Endothelial cell of umbilical vein (primary cell): ENCODE measurements at regions not wholly inside any gene's neighbourhood (a gene's known extent, or its start where the extent isn't known, plus 50 kb on each side); places are given as distances from the start of the nearest gene placed in this dataset.

Experiments
- BruUV-seq: library from RNA; stranded (reverse); fragments of 400-500 nt; replicated peaks from 2 replicates; lab custom pipeline; 2021; lab: Mats Ljungman, UMichigan
- CTCF ChIA-PET: fragments of 300-600, 350-600 bp; sonication (Branson Sonifier 250); formaldehyde crosslinking; loops from one replicate; lab custom pipeline; 2021; ENCODE audit warnings: antibody characterized with exemption, inconsistent platforms; lab: Charles Lee
- POLR2A ChIA-PET: fragments of 300-600, 350-600 bp; sonication (Branson Sonifier 250); formaldehyde crosslinking; loops from one replicate; lab custom pipeline; 2021; ENCODE audit warnings: antibody characterized with exemption, inconsistent platforms; lab: Charles Lee
- DNase-seq: peaks from one replicate; pipeline ENCODE4 v3.0.0-alpha.2; 2011; ENCODE audit warnings: low read depth, low spot score
- FAIRE-seq: peaks from 2 replicates; lab custom pipeline; 2011; peaks lifted over from hg19 to GRCh38; lab: Jason Lieb, UNC
- H2AFZ ChIP-seq: 2 replicates; pipeline ENCODE4 v1.6.0; 2012; ENCODE audit warnings: low read depth, low read length, control low read depth, inconsistent platforms
- H3K27ac ChIP-seq: 2 replicates; pipeline ENCODE4 v1.5.1; 2011; ENCODE audit warnings: low read depth, mild to moderate bottlenecking, control low read depth, low read length, moderate library complexity; ENCODE audit not compliant: insufficient read depth
- H3K27me3 ChIP-seq, 2 experiments: 2 replicates each; pipeline versions ENCODE4 v1.6.0 to v1.6.1; 2011; ENCODE audit warnings: low read length in 2 of 2, mixed read lengths in 1 of 2; ENCODE audit not compliant: control insufficient read depth in 2 of 2, insufficient read depth in 2 of 2
- H3K36me3 ChIP-seq, 2 experiments: 2 replicates in 1 of 2; 3 replicates in 1 of 2; pipeline ENCODE4 v1.5.1; 2011; ENCODE audit warnings: low read length in 2 of 2, mild to moderate bottlenecking in 1 of 2, moderate library complexity in 1 of 2; ENCODE audit not compliant: control insufficient read depth in 2 of 2, insufficient read depth in 2 of 2; ENCODE audit errors: extremely low read depth in 1 of 2
- H3K4me1 ChIP-seq: 3 replicates; pipeline ENCODE4 v1.5.1; 2011; ENCODE audit warnings: mild to moderate bottlenecking, low read length; ENCODE audit not compliant: control insufficient read depth, insufficient read depth; ENCODE audit errors: extremely low read depth
- H3K4me2 ChIP-seq: 2 replicates; pipeline ENCODE4 v1.6.1; 2011; ENCODE audit warnings: low read length, control low read depth, mixed read lengths; ENCODE audit not compliant: insufficient read depth
- H3K4me3 ChIP-seq, 3 experiments: fragments of 200-600 bp in 1 of 3; sonication (generic), shearing (Covaris generic) in 1 of 3; replicated peaks in 1 of 3; 2 replicates each; pipeline ENCODE4 v1.5.1; 2011 to 2016; ENCODE audit warnings: control low read depth in 3 of 3, low read length in 3 of 3, mild to moderate bottlenecking in 2 of 3, inconsistent platforms in 1 of 3, low read depth in 1 of 3, moderate library complexity in 1 of 3; ENCODE audit not compliant: insufficient read depth in 1 of 3
- H3K79me2 ChIP-seq: 2 replicates; pipeline ENCODE4 v1.6.0; 2012; ENCODE audit warnings: low read length, inconsistent platforms; ENCODE audit not compliant: control insufficient read depth, insufficient read depth
- H3K9ac ChIP-seq: replicated peaks from 2 replicates; pipeline ENCODE3; 2011; ENCODE audit warnings: low read length, control low read depth; ENCODE audit not compliant: insufficient read depth; ENCODE audit errors: extremely low read depth
- H3K9me1 ChIP-seq: replicated peaks from 3 replicates; pipeline ENCODE4 v1.6.0; 2011; ENCODE audit warnings: mild to moderate bottlenecking, low read length; ENCODE audit not compliant: control insufficient read depth, insufficient read depth; ENCODE audit errors: extremely low read depth
- H3K9me3 ChIP-seq: replicated peaks from 2 replicates; pipeline ENCODE4 v1.5.1; 2012; ENCODE audit warnings: low read length, inconsistent platforms; ENCODE audit not compliant: control insufficient read depth, insufficient read depth
- H4K20me1 ChIP-seq: replicated peaks from 2 replicates; pipeline ENCODE3; 2011; ENCODE audit warnings: mild to moderate bottlenecking, low read length; ENCODE audit not compliant: control insufficient read depth, insufficient read depth; ENCODE audit errors: extremely low read depth
- EZH2 ChIP-seq: IDR thresholded peaks from 2 replicates; pipeline ENCODE4 v1.6.1; 2012; ENCODE audit warnings: borderline replicate concordance, low read depth, mild to moderate bottlenecking, moderate library complexity, low read length, inconsistent platforms; ENCODE audit not compliant: severe bottlenecking
- FOS ChIP-seq: IDR thresholded peaks from 2 replicates; pipeline ENCODE4 v1.6.1; 2011; ENCODE audit warnings: mild to moderate bottlenecking, low read length, moderate library complexity, borderline replicate concordance; ENCODE audit not compliant: insufficient read depth
- GATA2 ChIP-seq: IDR thresholded peaks from 2 replicates; pipeline ENCODE4 v1.7.0; 2011; ENCODE audit warnings: low read depth, mild to moderate bottlenecking, moderate library complexity, mixed read lengths, low read length; ENCODE audit not compliant: insufficient read length, insufficient read depth
- JUN ChIP-seq: IDR thresholded peaks from 2 replicates; pipeline ENCODE4 v1.6.1; 2011; ENCODE audit warnings: borderline replicate concordance, low read depth; ENCODE audit not compliant: insufficient read length, insufficient read depth
- MYC ChIP-seq: IDR thresholded peaks from one replicate; pipeline ENCODE4 v1.6.1; 2011; ENCODE audit warnings: mild to moderate bottlenecking, low read depth, low read length
- POLR2A ChIP-seq: IDR thresholded peaks from 2 replicates; pipeline ENCODE4 v1.6.1; 2012; ENCODE audit warnings: low read depth, mild to moderate bottlenecking, control low read depth, low read length
- POLR2AphosphoS5 ChIP-seq: IDR thresholded peaks from 2 replicates; pipeline ENCODE4 v1.6.1; 2012; ENCODE audit warnings: low read depth, mild to moderate bottlenecking, control low read depth, low read length, moderate library complexity; ENCODE audit not compliant: insufficient read depth
- dilution Hi-C: fragments of 300-500 bp; cut with MboI; formaldehyde crosslinking; loops from one replicate; pipeline ENCODE4 v1.15.0; 2019; ENCODE audit warnings: low sequenced_read_pairs; ENCODE audit not compliant: extremely low pct_ligation_motif_present
- intact Hi-C: fragments of 100-400 bp; cut with micrococcal nuclease; formaldehyde crosslinking; loops from one replicate; pipeline ENCODE4 v1.10.0; 2022
- TF ChIP-seq, protein P1 (sequence below), 2 donors: IDR thresholded peaks; 1 replicate in 1 of 2; 2 replicates in 1 of 2; pipeline ENCODE4 v1.5.1; 2011; ENCODE audit warnings: low read length in 2 of 2, mild to moderate bottlenecking in 2 of 2, moderate library complexity in 2 of 2, control low read depth in 1 of 2, inconsistent platforms in 1 of 2, low read depth in 1 of 2; ENCODE audit not compliant: insufficient read depth in 1 of 2; ENCODE audit errors: extremely low read depth in 1 of 2
- TF ChIP-seq, protein P2 (sequence below): IDR thresholded peaks from 2 replicates; pipeline ENCODE4 v1.6.1; 2011; ENCODE audit not compliant: insufficient read depth, insufficient read length

DNA sequence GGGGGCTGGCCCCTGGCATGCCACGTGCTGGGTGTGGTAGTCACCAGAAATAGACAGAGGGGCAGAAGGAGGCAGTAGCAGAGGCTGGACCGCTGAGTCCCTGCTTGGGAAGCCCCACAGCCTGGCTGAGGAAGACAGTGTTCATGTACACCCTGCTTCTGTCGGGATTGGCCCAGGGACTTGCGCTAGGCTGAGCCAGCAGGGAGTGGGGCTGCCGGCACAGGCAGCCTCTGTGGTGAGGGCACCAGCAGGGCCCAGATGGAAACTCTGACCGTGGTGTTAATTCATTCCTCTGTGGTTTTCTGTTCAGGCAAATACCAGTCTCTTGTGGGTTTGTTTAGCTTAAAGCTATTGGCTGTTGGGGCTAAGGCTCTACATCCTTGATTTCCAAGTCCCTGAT is 108.6 kb upstream of the RAD23B start:
- dilution Hi-C loops, result no loop called here
- no peak for TF ChIP-seq FOS
- TF ChIP-seq, protein P1, sequence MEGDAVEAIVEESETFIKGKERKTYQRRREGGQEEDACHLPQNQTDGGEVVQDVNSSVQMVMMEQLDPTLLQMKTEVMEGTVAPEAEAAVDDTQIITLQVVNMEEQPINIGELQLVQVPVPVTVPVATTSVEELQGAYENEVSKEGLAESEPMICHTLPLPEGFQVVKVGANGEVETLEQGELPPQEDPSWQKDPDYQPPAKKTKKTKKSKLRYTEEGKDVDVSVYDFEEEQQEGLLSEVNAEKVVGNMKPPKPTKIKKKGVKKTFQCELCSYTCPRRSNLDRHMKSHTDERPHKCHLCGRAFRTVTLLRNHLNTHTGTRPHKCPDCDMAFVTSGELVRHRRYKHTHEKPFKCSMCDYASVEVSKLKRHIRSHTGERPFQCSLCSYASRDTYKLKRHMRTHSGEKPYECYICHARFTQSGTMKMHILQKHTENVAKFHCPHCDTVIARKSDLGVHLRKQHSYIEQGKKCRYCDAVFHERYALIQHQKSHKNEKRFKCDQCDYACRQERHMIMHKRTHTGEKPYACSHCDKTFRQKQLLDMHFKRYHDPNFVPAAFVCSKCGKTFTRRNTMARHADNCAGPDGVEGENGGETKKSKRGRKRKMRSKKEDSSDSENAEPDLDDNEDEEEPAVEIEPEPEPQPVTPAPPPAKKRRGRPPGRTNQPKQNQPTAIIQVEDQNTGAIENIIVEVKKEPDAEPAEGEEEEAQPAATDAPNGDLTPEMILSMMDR (IDR thresholded peaks at IDR 0.05; ENCODE audit: extremely low read depth in 1 of 2, insufficient read depth in 1 of 2, low read depth in 1 of 2, low read length in 2 of 2), result no peak
- TF ChIP-seq GATA2, result no peak
- TF ChIP-seq, protein P2, sequence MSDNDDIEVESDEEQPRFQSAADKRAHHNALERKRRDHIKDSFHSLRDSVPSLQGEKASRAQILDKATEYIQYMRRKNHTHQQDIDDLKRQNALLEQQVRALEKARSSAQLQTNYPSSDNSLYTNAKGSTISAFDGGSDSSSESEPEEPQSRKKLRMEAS, result no peak
- TF ChIP-seq JUN, result no peak
- TF ChIP-seq POLR2A, result no peak
- TF ChIP-seq EZH2, result no peak
- TF ChIP-seq MYC, result no peak
- no peak for TF ChIP-seq POLR2AphosphoS5
- ChIA-PET POLR2A (no interaction called here), CTCF (interaction anchor here (2.0 to 5.6 kb wide), 2 partner anchors 1332 to 1333 kb away, joined by 20 to 137 read pairs; no protein-coding TSS in a partner anchor)
- H3K9ac ChIP-seq, result no peak overlapping the region
- H3K27ac ChIP-seq, result no peak overlapping the region
- H2AFZ ChIP-seq, result no peak overlapping the region
- H3K4me3 ChIP-seq, result no peak overlapping the region
- FAIRE-seq (no peak), DNase-seq (no peak)
- intact Hi-C loops, result loop anchor here (5.0 kb wide), 1 partner anchor 1588 kb away; no protein-coding TSS in a partner anchor
- no peaks in the 10 kb centered on the region for H3K79me2 ChIP-seq
- no peaks in the 10 kb centered on the region for H3K36me3 ChIP-seq
- no TSS peak for BruUV-seq
- H3K4me1 ChIP-seq, result no peaks in the 10 kb centered on the region
- no peaks in the 10 kb centered on the region for H3K27me3 ChIP-seq
- H3K9me3 ChIP-seq, result no peaks in the 10 kb centered on the region
- H4K20me1 ChIP-seq, result no peaks in the 10 kb centered on the region
- no peaks in the 10 kb centered on the region for H3K9me1 ChIP-seq
- H3K4me2 ChIP-seq, result no peak overlapping the region
